K562 (cell line): ENCODE measurements at regions not wholly inside any gene's neighbourhood (a gene's known extent, or its start where the extent isn't known, plus 50 kb on each side); places are given as distances from the start of the nearest gene placed in this dataset.

Experiments used
- ATAC-seq: fragments of 200-7000 bp; cut with Tn5 transposase; 3 replicates; pipeline ENCODE4 v1.9.1; 2020; ENCODE audit warnings: moderate library complexity
- BruUV-seq: library from RNA; stranded (reverse); fragments of 400-500 nt; replicated peaks from 2 replicates; lab custom pipeline; 2021; lab: Mats Ljungman, UMichigan
- CTCF ChIA-PET: fragments of 300-600 bp; formaldehyde crosslinking; extraction: SDS; loops from one replicate; lab custom pipeline; 2021; ENCODE audit warnings: low intra/inter-chr PET ratio; lab: Yijun Ruan, JAX
- POLR2A ChIA-PET: fragments of 300-600, 350-650 bp; sonication (Branson Sonifier 250); formaldehyde crosslinking; extraction: SDS; loops from one replicate; lab custom pipeline; 2021; ENCODE audit warnings: antibody characterized with exemption, inconsistent platforms; lab: Yijun Ruan, JAX
- DNase-seq, 4 experiments: peaks; one replicate each; pipeline versions ENCODE4 v3.0.0 to v3.0.0-alpha.2; 2011 to 2018; ENCODE audit warnings: low spot score in 3 of 4, mixed read lengths in 3 of 4; ENCODE audit errors: extremely low read depth in 1 of 4
- FAIRE-seq: peaks from 2 replicates; lab custom pipeline; 2011; peaks lifted over from hg19 to GRCh38; lab: Jason Lieb, UNC
- H2AFZ ChIP-seq: 2 replicates; pipeline ENCODE4 v1.6.0; 2011; ENCODE audit warnings: low read depth, low read length, control low read depth, inconsistent platforms
- H3K27ac ChIP-seq: fragments of 200-600 bp; 3 replicates; pipeline ENCODE4 v1.8.0; 2011; ENCODE audit warnings: low read depth, mild to moderate bottlenecking, control low read depth, inconsistent platforms, low read length, moderate library complexity, mixed read lengths; ENCODE audit errors: extremely low read depth
- H3K27me3 ChIP-seq, 2 experiments: fragments of 300-600 bp in 1 of 2; 2 replicates in 1 of 2; 3 replicates in 1 of 2; pipeline versions ENCODE4 v1.6.0 to v1.8.0; 2011; ENCODE audit warnings: inconsistent platforms in 2 of 2, low read length in 2 of 2, mild to moderate bottlenecking in 1 of 2, mixed read lengths in 1 of 2, moderate library complexity in 1 of 2; ENCODE audit not compliant: control insufficient read depth in 2 of 2, insufficient read depth in 2 of 2
- H3K36me3 ChIP-seq: fragments of 300-600 bp; 3 replicates; pipeline ENCODE4 v1.8.0; 2011; ENCODE audit warnings: mild to moderate bottlenecking, low read length, inconsistent platforms; ENCODE audit not compliant: control insufficient read depth, insufficient read depth
- H3K4me1 ChIP-seq, 2 experiments: fragments of 200-600 bp in 1 of 2; replicated peaks in 1 of 2; 2 replicates in 1 of 2; 3 replicates in 1 of 2; pipeline versions ENCODE4 v1.5.1 to v1.8.0; 2011; ENCODE audit warnings: inconsistent platforms in 2 of 2, low read length in 2 of 2, mild to moderate bottlenecking in 1 of 2, mixed read lengths in 1 of 2, moderate library complexity in 1 of 2; ENCODE audit not compliant: control insufficient read depth in 2 of 2, insufficient read depth in 2 of 2
- H3K4me2 ChIP-seq: 2 replicates; pipeline ENCODE4 v1.6.1; 2011; ENCODE audit warnings: low read length, control low read depth, inconsistent platforms, mixed read lengths; ENCODE audit not compliant: insufficient read depth
- H3K4me3 ChIP-seq: fragments of 200-600 bp; sonication (generic), shearing (Covaris generic); 2 replicates; pipeline ENCODE4 v1.5.1; 2016; ENCODE audit warnings: control low read depth, inconsistent platforms
- H3K79me2 ChIP-seq: fragments of 200-600 bp; 3 replicates; pipeline ENCODE4 v1.8.0; 2011; ENCODE audit warnings: low read length, inconsistent platforms; ENCODE audit not compliant: control insufficient read depth, insufficient read depth
- H3K9ac ChIP-seq, 2 experiments: 2 replicates each; pipeline versions ENCODE4 v1.6.0 to v1.6.1; 2011; ENCODE audit warnings: low read depth in 2 of 2, low read length in 2 of 2, control low read depth in 1 of 2, inconsistent platforms in 1 of 2, mild to moderate bottlenecking in 1 of 2, mixed read lengths in 1 of 2; ENCODE audit not compliant: insufficient read depth in 1 of 2
- H3K9me1 ChIP-seq: one replicate; pipeline ENCODE4 v1.6.0; 2011; ENCODE audit warnings: inconsistent platforms, mild to moderate bottlenecking, low read length, moderate library complexity; ENCODE audit not compliant: control insufficient read depth, insufficient read depth
- H3K9me3 ChIP-seq: replicated peaks from 2 replicates; pipeline ENCODE4 v1.5.1; 2011; ENCODE audit warnings: low read depth, low read length, inconsistent platforms; ENCODE audit not compliant: control insufficient read depth, insufficient read depth
- H4K20me1 ChIP-seq: replicated peaks from 2 replicates; pipeline ENCODE4 v1.6.1; 2011; ENCODE audit warnings: low read length, inconsistent platforms, mixed read lengths; ENCODE audit not compliant: control insufficient read depth, insufficient read depth
- ASH1L ChIP-seq: fragments of 450-650 bp; IDR thresholded peaks from 2 replicates; pipeline ENCODE4 v1.6.1; 2018; ENCODE audit warnings: borderline replicate concordance, mild to moderate bottlenecking, low read depth; ENCODE audit not compliant: partially characterized antibody
- E2F1 ChIP-seq: sonication (generic); formaldehyde crosslinking; IDR thresholded peaks from 2 replicates; pipeline ENCODE4 v1.8.1; 2023; ENCODE audit warnings: mild to moderate bottlenecking, missing genetic modification reagents, moderate library complexity
- ELF1 ChIP-seq: fragments of 200-800 bp; sonication (Bioruptor generic); IDR thresholded peaks from 2 replicates; pipeline ENCODE4 v1.6.1; 2016; ENCODE audit warnings: missing genetic modification characterization, missing compliant biosample characterization
- JUND ChIP-seq, 2 experiments: IDR thresholded peaks; 2 replicates in 1 of 2; 3 replicates in 1 of 2; pipeline ENCODE4 v1.6.1; 2011; ENCODE audit warnings: borderline replicate concordance in 2 of 2, low read depth in 2 of 2, low read length in 2 of 2, improper control_type of control experiment in 1 of 2, missing biosample characterization in 1 of 2, missing genetic modification characterization in 1 of 2, missing genetic modification reagents in 1 of 2
- NUFIP1 ChIP-seq: fragments of 450-650 bp; IDR thresholded peaks from 2 replicates; pipeline ENCODE4 v1.6.1; 2018; ENCODE audit not compliant: partially characterized antibody
- PCBP1 ChIP-seq: fragments of 200-400 bp; formaldehyde crosslinking; IDR thresholded peaks from 2 replicates; pipeline ENCODE4 v1.6.1; 2018; ENCODE audit warnings: mild to moderate bottlenecking, low read depth, low read length; ENCODE audit not compliant: poor library complexity, severe bottlenecking
- PTBP1 ChIP-seq: fragments of 200-400 bp; formaldehyde crosslinking; IDR thresholded peaks from 2 replicates; pipeline ENCODE4 v1.6.1; 2017; ENCODE audit warnings: low read depth, low read length
- SAFB2 ChIP-seq: fragments of 200-400 bp; formaldehyde crosslinking; IDR thresholded peaks from 2 replicates; pipeline ENCODE4 v1.6.1; 2018; ENCODE audit warnings: borderline replicate concordance, low read length, low read depth, moderate library complexity; ENCODE audit not compliant: severe bottlenecking
- SMAD2 ChIP-seq: fragments of 150-350 bp; IDR thresholded peaks from 2 replicates; pipeline ENCODE4 v1.6.1; 2014; ENCODE audit warnings: low read depth, mild to moderate bottlenecking, low read length
- SPI1 ChIP-seq: IDR thresholded peaks from 2 replicates; pipeline ENCODE4 v1.6.1; 2011; ENCODE audit warnings: low read depth, low read length, control low read depth, borderline replicate concordance
- ZNF354B ChIP-seq: fragments of 250-450 bp; sonication (Bioruptor Pico); IDR thresholded peaks from 2 replicates; pipeline ENCODE4 v1.4.0; 2020
- WGBS: fragments of 100-300 bp; shearing (Covaris generic); methylation state at CpG from one replicate; pipeline ENCODE4 v1.1.6; 2016; ENCODE audit warnings: low coverage, mixed read lengths; ENCODE audit not compliant: insufficient coverage; ENCODE audit errors: missing lambda C conversion rate; 5-methylcytosine and 5-hydroxymethylcytosine counted together
- in situ Hi-C: fragments of 300-500 bp; cut with MboI; formaldehyde crosslinking; loops from 4 replicates; pipeline ENCODE4 v1.15.0; 2018; ENCODE audit warnings: inconsistent platforms, mixed read lengths
- intact Hi-C: fragments of 100-400 bp; cut with micrococcal nuclease; formaldehyde crosslinking; loops from 2 replicates; pipeline ENCODE4 v1.14.2; 2022

GRCh38 chr5:104932431-104932830 lies 1369.8 kb upstream of the NUDT12 start (continued):
- TF ChIP-seq SAFB2 = no peak
- TF ChIP-seq, all 486 proteins: peak for 0

GRCh38 chr5:104928906-104929520 lies 1366.4 kb upstream of the NUDT12 start:
- DNase-seq = no peak
- intact Hi-C loops = no loop called here
- POLR2A ChIA-PET = no interaction called here
- no peaks in the 10 kb centered on the region for H3K79me2 ChIP-seq
- H3K27ac ChIP-seq = no peak overlapping the region
- H4K20me1 ChIP-seq = no peaks in the 10 kb centered on the region
- no peaks in the 10 kb centered on the region for H3K9me3 ChIP-seq
- H3K27me3 ChIP-seq = no peaks in the 10 kb centered on the region
- no peak for FAIRE-seq
- 49% methylated on average over 15 of the region's 36 CpGs for WGBS
- ATAC-seq = no peak
- BruUV-seq = no TSS peak
- no peak overlapping the region for H3K9ac ChIP-seq
- TF ChIP-seq SPI1 (no peak), ZNF354B (CRISPR knock-in tag) (no peak), ELF1 (tag) (no peak), PTBP1 (no peak), PCBP1 (no peak), SMAD2 (no peak), ASH1L (no peak), NUFIP1 (no peak), JUND (IDR thresholded peaks at IDR 0.05; ENCODE audit: borderline replicate concordance, low read depth, low read length) (no peak), JUND (tag; IDR thresholded peaks at IDR 0.05; ENCODE audit: borderline replicate concordance, low read depth, low read length) (no peak), E2F1 (CRISPR knock-in tag) (no peak)
- no peak overlapping the region for H3K4me2 ChIP-seq
- CTCF ChIA-PET = no interaction called here
- no peak overlapping the region for H3K4me3 ChIP-seq
- in situ Hi-C loops = no loop called here
- no peaks in the 10 kb centered on the region for H3K4me1 ChIP-seq
- no peak overlapping the region for H2AFZ ChIP-seq
- H3K36me3 ChIP-seq = no peaks in the 10 kb centered on the region
- H3K9me1 ChIP-seq = no peaks in the 10 kb centered on the region
